GM12878 (cell line): ENCODE measurements at regions not wholly inside any gene's neighbourhood (a gene's known extent, or its start where the extent isn't known, plus 50 kb on each side); places are given as distances from the start of the nearest gene placed in this dataset.

Experiments used
- BRCA1 ChIP-seq: IDR thresholded peaks from 2 replicates; pipeline ENCODE4 v1.6.1; 2011; ENCODE audit warnings: low read depth, low read length, improper control_type of control experiment
- CBX5 ChIP-seq: sonication (generic); IDR thresholded peaks from 2 replicates; pipeline ENCODE4 v1.6.1; 2016; ENCODE audit warnings: low read depth, moderate library complexity, mild to moderate bottlenecking, inconsistent platforms
- CTCF ChIP-seq, 3 experiments: IDR thresholded peaks in 2 of 3; conservative IDR thresholded peaks in 1 of 3; 2 replicates each; pipeline ENCODE4 v1.5.1; 2011; ENCODE audit warnings: low read depth in 3 of 3, low read length in 3 of 3, mild to moderate bottlenecking in 3 of 3, control low read depth in 2 of 3, moderate library complexity in 2 of 3, inconsistent platforms in 1 of 3, mixed read lengths in 1 of 3; ENCODE audit not compliant: control insufficient read depth in 2 of 3, insufficient read depth in 1 of 3; ENCODE audit errors: extremely low read depth in 1 of 3
- ESRRA ChIP-seq: IDR thresholded peaks from 2 replicates; pipeline ENCODE4 v1.6.1; 2012; ENCODE audit warnings: mild to moderate bottlenecking, low read length, improper control_type of control experiment
- GABPA ChIP-seq: IDR thresholded peaks from 2 replicates; pipeline ENCODE4 v1.6.1; 2014; ENCODE audit warnings: antibody characterized with exemption, low read depth, mild to moderate bottlenecking, inconsistent platforms
- PAX5 ChIP-seq: IDR thresholded peaks from 2 replicates; pipeline ENCODE4 v1.6.1; 2011; ENCODE audit warnings: low read depth, low read length, borderline replicate concordance
- POLR2A ChIP-seq: IDR thresholded peaks from 2 replicates; pipeline ENCODE4 v1.6.1; 2011; ENCODE audit warnings: low read depth, mild to moderate bottlenecking, low read length
- POLR2AphosphoS5 ChIP-seq: IDR thresholded peaks from 2 replicates; pipeline ENCODE4 v1.6.1; 2011; ENCODE audit warnings: mild to moderate bottlenecking, low read length, inconsistent platforms
- RAD21 ChIP-seq: IDR thresholded peaks from 2 replicates; pipeline ENCODE4 v1.6.1; 2011; ENCODE audit warnings: mild to moderate bottlenecking, low read depth, low read length, moderate library complexity; ENCODE audit not compliant: insufficient read depth
- RB1 ChIP-seq: fragments of 450-650 bp; formaldehyde crosslinking; IDR thresholded peaks from 2 replicates; pipeline ENCODE4 v1.6.1; 2017; ENCODE audit warnings: mild to moderate bottlenecking, borderline replicate concordance
- RFX5 ChIP-seq: IDR thresholded peaks from 2 replicates; pipeline ENCODE4 v1.6.1; 2011; ENCODE audit warnings: low read depth, low read length, improper control_type of control experiment
- SMC3 ChIP-seq: IDR thresholded peaks from 2 replicates; pipeline ENCODE4 v1.6.1; 2011; ENCODE audit warnings: low read length, improper control_type of control experiment, borderline replicate concordance
- TAF1 ChIP-seq: IDR thresholded peaks from 2 replicates; pipeline ENCODE4 v1.6.1; 2011; ENCODE audit warnings: mild to moderate bottlenecking, low read depth, low read length, borderline replicate concordance
- USF2 ChIP-seq: IDR thresholded peaks from 2 replicates; pipeline ENCODE4 v1.6.1; 2011; ENCODE audit warnings: low read depth, low read length, improper control_type of control experiment, borderline replicate concordance

GRCh38 chr12:100692502-100692901 lies 102.1 kb upstream of the ANO4 start:
- TF ChIP-seq CTCF (IDR thresholded peaks at IDR 0.05 in 2 of 3, conservative IDR thresholded peaks at IDR 0.05 in 1 of 3; ENCODE audit: control insufficient read depth in 2 of 3, extremely low read depth in 1 of 3, insufficient read depth in 1 of 3, low read depth in 3 of 3, low read length in 3 of 3), result no peak
- no peak for TF ChIP-seq SMC3
- no peak for TF ChIP-seq ESRRA
- TF ChIP-seq RAD21, result no peak
- TF ChIP-seq RFX5, result no peak
- TF ChIP-seq POLR2AphosphoS5, result no peak
- no peak for TF ChIP-seq RB1
- no peak for TF ChIP-seq POLR2A
- TF ChIP-seq TAF1, result no peak
- no peak for TF ChIP-seq BRCA1
- TF ChIP-seq PAX5, result no peak
- no peak for TF ChIP-seq GABPA
- no peak for TF ChIP-seq USF2
- TF ChIP-seq CBX5, result no peak
